GM10266 (cell line): ENCODE measurements at regions not wholly inside any gene's neighbourhood (a gene's known extent, or its start where the extent isn't known, plus 50 kb on each side); places are given as distances from the start of the nearest gene placed in this dataset.
A peak's percentile ranks its signal among the peaks of the same experiment; 100 is the strongest.

Source experiments
- DNase-seq: peaks from one replicate; pipeline ENCODE4 v3.0.0; 2012; ENCODE audit errors: extremely low spot score
- CTCF ChIP-seq: IDR thresholded peaks from 2 replicates; pipeline ENCODE4 v1.5.1; 2012; ENCODE audit warnings: mild to moderate bottlenecking, low read depth; ENCODE audit not compliant: control insufficient read depth, insufficient read depth; ENCODE audit errors: missing control alignments

- DNase-seq, result peak; percentile 8
- TF ChIP-seq CTCF, result no peak
These were observed 150.9 kb upstream of the ANK2 start for GRCh38 chr4:112898357-112899141.

GRCh38 chr4:112900416-112900815, 149.0 kb upstream of the ANK2 start:
- TF ChIP-seq CTCF, result no peak
- no peak for DNase-seq

GRCh38 chr4:112901962-112902411, 147.5 kb upstream of the ANK2 start:
- no peak for TF ChIP-seq CTCF
- DNase-seq, result no peak

- TF ChIP-seq CTCF, result no peak
- DNase-seq, result no peak
These were observed 143.7 kb upstream of the ANK2 start for GRCh38 chr4:112905728-112906127.

- no peak for TF ChIP-seq CTCF
These were observed 140.9 kb upstream of the ANK2 start for GRCh38 chr4:112908511-112908910.

GRCh38 chr4:112910109-112910736, 139.2 kb upstream of the ANK2 start:
- TF ChIP-seq CTCF, result no peak
- DNase-seq, result no peak

More at GRCh38 chr4:112908511-112908910, 140.9 kb upstream of the ANK2 start:
- DNase-seq, result no peak

GRCh38 chr4:112916868-112917267, 132.6 kb upstream of the ANK2 start:
- DNase-seq, result no peak
- no peak for TF ChIP-seq CTCF
